ENCODE measurements at regions not wholly inside any gene's neighbourhood (a gene's known extent, or its start where the extent isn't known, plus 50 kb on each side); places are given as distances from the start of the nearest gene placed in this dataset.

GRCh38 chr13:67696775-67697174 lies 466.6 kb upstream of the PCDH9 start:
- Histone ChIP-seq H3K4me3 (ENCODE audit: low read length) (no peak overlapping the region), H3K9me3 (ENCODE audit: control insufficient read depth, insufficient read depth, low read length) (peaks cover 16% of the 10 kb centered on the region), H3K4me1 (ENCODE audit: control insufficient read depth, insufficient read depth, low read length) (no peaks in the 10 kb centered on the region), H3K27me3 (ENCODE audit: control insufficient read depth, insufficient read depth, low read length) (no peaks in the 10 kb centered on the region), H3K27ac (ENCODE audit: low read length) (no peak overlapping the region), H3K36me3 (ENCODE audit: control insufficient read depth, insufficient read depth, low read length) (no peaks in the 10 kb centered on the region)
- intact Hi-C loops (cut with micrococcal nuclease), result no loop called here
- ATAC-seq (no peak), DNase-seq (no peak)
- Mint-ChIP-seq H3K4me3 (no peak overlapping the region), H3K36me3 (no peaks in the 10 kb centered on the region), H3K9me3 (peaks cover 16 to 25% of the 10 kb centered on the region in 2 donors), H3K4me1 (no peaks in the 10 kb centered on the region), H3K27ac (no peak overlapping the region), H3K27me3 (ENCODE audit: low read depth in 2 of 2) (no peaks in the 10 kb centered on the region)
- TF ChIP-seq CTCF (IDR thresholded peaks at IDR 0.05), result no peak
- WGBS (ENCODE audit: insufficient coverage), result 83% methylated on average over 3 of the region's 3 CpGs

DNA sequence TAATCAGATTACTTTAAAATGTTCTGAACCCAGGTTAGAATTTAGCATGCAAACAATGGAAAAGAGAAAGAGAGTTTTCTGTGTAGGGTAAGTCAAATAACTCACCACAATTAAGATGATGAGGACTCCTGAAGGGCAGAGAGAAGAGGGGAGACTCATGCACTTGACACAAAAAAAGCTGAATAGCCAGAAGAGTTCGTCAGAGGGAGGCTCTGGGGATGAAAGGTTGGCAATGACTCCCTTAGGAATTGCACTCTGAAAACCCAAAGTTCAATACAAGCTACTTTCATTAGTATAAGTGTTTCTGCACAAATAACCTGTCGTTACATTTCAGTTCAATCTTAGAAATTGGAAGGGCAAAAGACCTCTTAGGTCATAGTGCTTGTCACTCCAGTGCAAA lies 434.4 kb upstream of the PCDH9 start:
- 69% methylated on average over 2 of the region's 2 CpGs for WGBS (ENCODE audit: insufficient coverage)
- no peak for ATAC-seq
- intact Hi-C loops (cut with micrococcal nuclease), result no loop called here

DNA sequence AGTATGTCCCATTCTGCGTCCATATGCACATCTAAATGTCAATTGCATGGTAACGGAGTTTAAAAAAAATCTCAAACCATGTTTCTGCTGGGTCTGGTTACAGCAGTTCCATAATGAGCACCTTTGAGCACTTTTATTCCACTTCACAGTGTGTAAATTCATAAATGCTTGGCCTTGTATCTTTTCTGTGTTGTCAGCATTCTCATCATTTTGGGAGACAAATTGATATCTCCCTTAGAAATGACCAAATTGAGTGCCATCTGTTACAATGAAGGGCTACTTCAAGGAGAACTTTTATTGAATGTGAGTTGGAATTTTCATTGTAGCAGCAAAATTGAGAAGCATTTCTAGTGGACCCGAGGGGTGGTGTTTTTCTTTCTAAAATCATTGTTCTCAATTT lies 432.9 kb upstream of the PCDH9 start:
- Mint-ChIP-seq H3K4me3 (no peak overlapping the region), H3K27me3 (ENCODE audit: low read depth in 2 of 2) (no peaks in the 10 kb centered on the region)
- 75% methylated on average over 3 of the region's 3 CpGs for WGBS (ENCODE audit: insufficient coverage)

More for the DNA sequence above, 434.4 kb upstream of the PCDH9 start:
- no peaks in the 10 kb centered on the region for H3K4me1 ChIP-seq (ENCODE audit: control insufficient read depth, insufficient read depth, low read length)
- no peaks in the 10 kb centered on the region for H3K36me3 ChIP-seq (ENCODE audit: control insufficient read depth, insufficient read depth, low read length)
- Mint-ChIP-seq H3K36me3 (no peaks in the 10 kb centered on the region), H3K4me1 (no peaks in the 10 kb centered on the region), H3K9me3 (peaks cover 0 to 4% of the 10 kb centered on the region in 2 donors), H3K4me3 (no peak overlapping the region), H3K27ac (no peak overlapping the region), H3K27me3 (ENCODE audit: low read depth in 2 of 2) (no peaks in the 10 kb centered on the region)
- no peaks in the 10 kb centered on the region for H3K27me3 ChIP-seq (ENCODE audit: control insufficient read depth, insufficient read depth, low read length)
- DNase-seq, result no peak
- no peak overlapping the region for H3K4me3 ChIP-seq (ENCODE audit: low read length)
- no peak for TF ChIP-seq CTCF (IDR thresholded peaks at IDR 0.05)
- H3K27ac ChIP-seq (ENCODE audit: low read length), result no peak overlapping the region
- no peaks in the 10 kb centered on the region for H3K9me3 ChIP-seq (ENCODE audit: control insufficient read depth, insufficient read depth, low read length)

More for the DNA sequence above, 432.9 kb upstream of the PCDH9 start:
- no peak overlapping the region for H3K4me3 ChIP-seq (ENCODE audit: low read length)
- intact Hi-C loops (cut with micrococcal nuclease), result no loop called here
- H3K4me1 ChIP-seq (ENCODE audit: control insufficient read depth, insufficient read depth, low read length), result no peaks in the 10 kb centered on the region
- DNase-seq (no peak), ATAC-seq (no peak)
- H3K36me3 ChIP-seq (ENCODE audit: control insufficient read depth, insufficient read depth, low read length), result no peaks in the 10 kb centered on the region
- no peaks in the 10 kb centered on the region for H3K27me3 ChIP-seq (ENCODE audit: control insufficient read depth, insufficient read depth, low read length)
- H3K36me3 Mint-ChIP-seq, result no peaks in the 10 kb centered on the region
- H3K27ac ChIP-seq (ENCODE audit: low read length), result no peak overlapping the region
- peaks cover 0 to 7% of the 10 kb centered on the region in 2 donors for H3K9me3 Mint-ChIP-seq
- no peak for TF ChIP-seq CTCF (IDR thresholded peaks at IDR 0.05)
- H3K27ac Mint-ChIP-seq, result no peak overlapping the region
- H3K4me1 Mint-ChIP-seq, result no peaks in the 10 kb centered on the region
- H3K9me3 ChIP-seq (ENCODE audit: control insufficient read depth, insufficient read depth, low read length), result no peaks in the 10 kb centered on the region

All from natural killer cell (primary cell).